OCI-LY7 (cell line): ENCODE measurements at regions not wholly inside any gene's neighbourhood (a gene's known extent, or its start where the extent isn't known, plus 50 kb on each side); places are given as distances from the start of the nearest gene placed in this dataset.

Experiments used
- EZH2phosphoT487 ChIP-seq: fragments of 200-600 bp; sonication (generic); IDR thresholded peaks from 2 replicates; pipeline ENCODE4 v1.6.1; 2018; ENCODE audit warnings: low read depth, borderline replicate concordance, mild to moderate bottlenecking, mixed run types, antibody characterized with exemption, low read length, moderate library complexity, mixed read lengths
- TF ChIP-seq, protein P1 (sequence below): fragments of 200-600 bp; sonication (generic); conservative IDR thresholded peaks from 2 replicates; pipeline ENCODE4 v1.5.1; 2014; ENCODE audit warnings: mild to moderate bottlenecking, antibody characterized with exemption, low read length, moderate library complexity, mixed read lengths

GRCh38 chr6:79863566-79863965 lies 83.8 kb downstream of the ELOVL4 start:
- TF ChIP-seq, protein P1, sequence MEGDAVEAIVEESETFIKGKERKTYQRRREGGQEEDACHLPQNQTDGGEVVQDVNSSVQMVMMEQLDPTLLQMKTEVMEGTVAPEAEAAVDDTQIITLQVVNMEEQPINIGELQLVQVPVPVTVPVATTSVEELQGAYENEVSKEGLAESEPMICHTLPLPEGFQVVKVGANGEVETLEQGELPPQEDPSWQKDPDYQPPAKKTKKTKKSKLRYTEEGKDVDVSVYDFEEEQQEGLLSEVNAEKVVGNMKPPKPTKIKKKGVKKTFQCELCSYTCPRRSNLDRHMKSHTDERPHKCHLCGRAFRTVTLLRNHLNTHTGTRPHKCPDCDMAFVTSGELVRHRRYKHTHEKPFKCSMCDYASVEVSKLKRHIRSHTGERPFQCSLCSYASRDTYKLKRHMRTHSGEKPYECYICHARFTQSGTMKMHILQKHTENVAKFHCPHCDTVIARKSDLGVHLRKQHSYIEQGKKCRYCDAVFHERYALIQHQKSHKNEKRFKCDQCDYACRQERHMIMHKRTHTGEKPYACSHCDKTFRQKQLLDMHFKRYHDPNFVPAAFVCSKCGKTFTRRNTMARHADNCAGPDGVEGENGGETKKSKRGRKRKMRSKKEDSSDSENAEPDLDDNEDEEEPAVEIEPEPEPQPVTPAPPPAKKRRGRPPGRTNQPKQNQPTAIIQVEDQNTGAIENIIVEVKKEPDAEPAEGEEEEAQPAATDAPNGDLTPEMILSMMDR, result no peak
- no peak for TF ChIP-seq EZH2phosphoT487
